ENCODE measurements at regions not wholly inside any gene's neighbourhood (a gene's known extent, or its start where the extent isn't known, plus 50 kb on each side); places are given as distances from the start of the nearest gene placed in this dataset.

DNA sequence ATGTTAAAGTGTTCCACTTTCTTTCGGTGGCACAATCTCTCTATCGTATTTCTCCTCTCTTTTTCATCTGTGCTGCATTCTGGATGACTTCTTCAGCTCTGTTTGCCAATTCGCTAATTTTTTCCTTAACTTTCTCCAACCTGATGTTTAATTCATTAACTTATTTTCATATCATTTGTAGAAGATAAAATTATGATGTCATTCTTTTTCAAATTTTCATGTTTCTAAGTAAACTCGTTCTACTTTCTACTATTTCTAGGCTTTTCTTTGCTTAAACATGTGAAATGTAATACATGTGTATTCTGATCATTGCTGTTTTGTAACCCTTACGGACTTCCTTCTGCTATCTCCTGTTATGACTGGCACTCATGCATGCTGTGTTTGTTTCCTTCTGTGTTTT lies 648.4 kb downstream of the QKI start:
- Histone ChIP-seq H3K27me3 (no peaks in the 10 kb centered on the region), H3K4me3 (no peak overlapping the region), H3K9me2 (replicated peaks; ENCODE audit: insufficient read depth) (no peaks in the 10 kb centered on the region), H3K79me2 (no peaks in the 10 kb centered on the region), H3K4me1 (ENCODE audit: insufficient read depth) (no peaks in the 10 kb centered on the region), H3K4me2 (no peak overlapping the region), H2AFZ (no peak overlapping the region), H3K27ac (no peak overlapping the region), H3K36me3 (replicated peaks; ENCODE audit: insufficient read depth, low read depth) (no peaks in the 10 kb centered on the region), H4K20me1 (ENCODE audit: insufficient read depth, poor library complexity, severe bottlenecking) (no peaks in the 10 kb centered on the region), H3K9me3 (ENCODE audit: low read depth) (no peaks in the 10 kb centered on the region)
- WGBS (ENCODE audit: low lambda C conversion rate, missing lambda C conversion rate), result 79% methylated on average over 5 of the region's 5 CpGs
- no peak for DNase-seq (ENCODE audit: low spot score)
- TF ChIP-seq EZH2phosphoT487 (IDR thresholded peaks at IDR 0.05; ENCODE audit: low read depth, severe bottlenecking, unreplicated experiment), result no peak

DNA sequence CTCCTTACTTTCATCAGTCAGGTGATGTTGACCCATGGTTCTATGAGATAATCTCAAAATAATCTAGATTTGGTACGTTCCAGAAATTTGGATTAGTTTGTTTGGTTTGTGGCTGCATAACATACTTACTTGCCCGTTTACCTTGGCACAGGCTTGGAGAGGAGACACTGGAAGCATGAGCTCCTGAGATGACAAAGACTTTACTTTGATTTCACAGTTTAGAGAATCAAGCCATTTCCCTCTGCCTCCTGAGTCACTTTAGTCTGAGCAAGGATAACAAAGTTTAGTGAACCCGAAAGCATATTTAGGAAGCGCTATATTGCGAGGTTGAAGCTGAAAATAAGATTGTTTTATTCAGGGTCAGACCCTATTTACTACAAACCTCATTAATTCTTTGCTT lies 643.4 kb downstream of the QKI start:
- Histone ChIP-seq H3K4me3 (no peak overlapping the region), H3K27ac (no peak overlapping the region), H3K27me3 (no peaks in the 10 kb centered on the region), H3K4me1 (ENCODE audit: insufficient read depth) (no peaks in the 10 kb centered on the region), H3K79me2 (no peaks in the 10 kb centered on the region), H3K9me3 (ENCODE audit: low read depth) (peaks cover 4% of the 10 kb centered on the region), H3K36me3 (replicated peaks; ENCODE audit: insufficient read depth, low read depth) (no peaks in the 10 kb centered on the region), H3K9me2 (replicated peaks; ENCODE audit: insufficient read depth) (no peaks in the 10 kb centered on the region), H3K4me2 (no peak overlapping the region), H4K20me1 (ENCODE audit: insufficient read depth, poor library complexity, severe bottlenecking) (no peaks in the 10 kb centered on the region), H2AFZ (no peak overlapping the region)
- 92% methylated on average over 5 of the region's 5 CpGs for WGBS (ENCODE audit: low lambda C conversion rate, missing lambda C conversion rate)
- TF ChIP-seq EZH2 (IDR thresholded peaks at IDR 0.05; ENCODE audit: borderline replicate concordance) (no peak), EZH2phosphoT487 (IDR thresholded peaks at IDR 0.05; ENCODE audit: low read depth, severe bottlenecking, unreplicated experiment) (no peak)
- TF ChIP-seq, protein P1, sequence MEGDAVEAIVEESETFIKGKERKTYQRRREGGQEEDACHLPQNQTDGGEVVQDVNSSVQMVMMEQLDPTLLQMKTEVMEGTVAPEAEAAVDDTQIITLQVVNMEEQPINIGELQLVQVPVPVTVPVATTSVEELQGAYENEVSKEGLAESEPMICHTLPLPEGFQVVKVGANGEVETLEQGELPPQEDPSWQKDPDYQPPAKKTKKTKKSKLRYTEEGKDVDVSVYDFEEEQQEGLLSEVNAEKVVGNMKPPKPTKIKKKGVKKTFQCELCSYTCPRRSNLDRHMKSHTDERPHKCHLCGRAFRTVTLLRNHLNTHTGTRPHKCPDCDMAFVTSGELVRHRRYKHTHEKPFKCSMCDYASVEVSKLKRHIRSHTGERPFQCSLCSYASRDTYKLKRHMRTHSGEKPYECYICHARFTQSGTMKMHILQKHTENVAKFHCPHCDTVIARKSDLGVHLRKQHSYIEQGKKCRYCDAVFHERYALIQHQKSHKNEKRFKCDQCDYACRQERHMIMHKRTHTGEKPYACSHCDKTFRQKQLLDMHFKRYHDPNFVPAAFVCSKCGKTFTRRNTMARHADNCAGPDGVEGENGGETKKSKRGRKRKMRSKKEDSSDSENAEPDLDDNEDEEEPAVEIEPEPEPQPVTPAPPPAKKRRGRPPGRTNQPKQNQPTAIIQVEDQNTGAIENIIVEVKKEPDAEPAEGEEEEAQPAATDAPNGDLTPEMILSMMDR (IDR thresholded peaks at IDR 0.05; ENCODE audit: poor library complexity), result no peak
- DNase-seq (ENCODE audit: low spot score), result no peak

DNA sequence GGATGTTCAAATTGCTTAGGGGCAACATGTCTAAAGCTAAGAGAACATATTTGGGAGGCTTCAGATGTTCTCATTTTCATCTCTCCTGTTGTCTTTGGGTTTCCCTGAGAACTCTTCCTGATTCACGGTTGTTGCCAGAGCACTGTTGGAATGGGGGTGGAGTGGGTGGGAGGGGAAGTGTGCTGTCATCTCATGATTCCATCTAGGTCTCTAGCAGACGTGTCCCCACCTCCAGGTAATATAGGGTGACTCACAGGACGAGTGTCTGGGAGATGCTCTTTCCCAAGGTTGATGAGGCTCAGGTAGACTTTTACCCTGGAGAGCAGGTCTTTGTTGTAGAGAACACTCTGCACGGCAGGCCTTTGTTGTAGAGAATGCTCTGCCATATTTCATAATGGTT lies 636.9 kb downstream of the QKI start:
- peaks cover 4% of the 10 kb centered on the region for H3K9me3 ChIP-seq (ENCODE audit: low read depth)
- H3K27ac ChIP-seq, result no peak overlapping the region
- H3K4me1 ChIP-seq (ENCODE audit: insufficient read depth), result no peaks in the 10 kb centered on the region
- H3K27me3 ChIP-seq, result no peaks in the 10 kb centered on the region
- 62% methylated on average over 4 of the region's 4 CpGs for WGBS (ENCODE audit: low lambda C conversion rate, missing lambda C conversion rate)
- H3K36me3 ChIP-seq (replicated peaks; ENCODE audit: insufficient read depth, low read depth), result no peaks in the 10 kb centered on the region
- no peak overlapping the region for H3K4me2 ChIP-seq
- no peaks in the 10 kb centered on the region for H4K20me1 ChIP-seq (ENCODE audit: insufficient read depth, poor library complexity, severe bottlenecking)
- no peak overlapping the region for H2AFZ ChIP-seq
- TF ChIP-seq, protein P1 (IDR thresholded peaks at IDR 0.05; ENCODE audit: poor library complexity), result no peak
- no peak overlapping the region for H3K4me3 ChIP-seq
- H3K9me2 ChIP-seq (replicated peaks; ENCODE audit: insufficient read depth), result no peaks in the 10 kb centered on the region
- DNase-seq (ENCODE audit: low spot score), result peak; percentile 10
- no peaks in the 10 kb centered on the region for H3K79me2 ChIP-seq

DNA sequence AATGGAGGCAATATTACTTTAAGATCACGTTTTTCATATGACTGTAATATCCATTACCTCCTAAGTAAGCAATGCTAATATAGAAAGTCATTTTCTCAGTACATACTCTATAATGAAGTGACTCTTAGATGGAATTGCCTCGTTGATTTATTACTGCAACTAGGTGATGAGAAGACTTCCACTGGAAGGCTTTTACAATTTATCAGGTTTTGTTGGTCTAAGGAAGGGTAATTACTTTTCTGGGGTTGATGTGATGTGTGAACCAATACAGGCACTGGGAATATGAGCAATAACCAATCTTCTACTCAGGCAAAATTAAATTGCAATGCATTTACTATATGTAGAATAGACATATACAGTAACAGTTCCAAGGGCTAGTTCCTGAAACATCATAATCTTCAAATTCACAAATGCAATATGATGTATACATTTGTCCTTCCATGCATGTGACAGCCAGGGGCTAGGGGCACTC lies 635.0 kb downstream of the QKI start:
- Histone ChIP-seq H3K27ac (peak overlapping the region; percentile 46), H3K36me3 (replicated peaks; ENCODE audit: insufficient read depth, low read depth) (no peaks in the 10 kb centered on the region), H3K4me3 (no peak overlapping the region), H3K4me2 (no peak overlapping the region), H3K27me3 (no peaks in the 10 kb centered on the region), H3K9me2 (replicated peaks; ENCODE audit: insufficient read depth) (no peaks in the 10 kb centered on the region), H3K9me3 (ENCODE audit: low read depth) (no peaks in the 10 kb centered on the region), H3K4me1 (ENCODE audit: insufficient read depth) (no peaks in the 10 kb centered on the region), H3K79me2 (no peaks in the 10 kb centered on the region), H4K20me1 (ENCODE audit: insufficient read depth, poor library complexity, severe bottlenecking) (no peaks in the 10 kb centered on the region), H2AFZ (no peak overlapping the region)
- WGBS (ENCODE audit: low lambda C conversion rate, missing lambda C conversion rate), result 84% methylated on average over 2 of the region's 2 CpGs
- no peak for DNase-seq (ENCODE audit: low spot score)
- TF ChIP-seq EZH2 (IDR thresholded peaks at IDR 0.05; ENCODE audit: borderline replicate concordance), result no peak
- no peak for TF ChIP-seq EZH2phosphoT487 (IDR thresholded peaks at IDR 0.05; ENCODE audit: low read depth, severe bottlenecking, unreplicated experiment)
- TF ChIP-seq, protein P1 (IDR thresholded peaks at IDR 0.05; ENCODE audit: poor library complexity), result no peak
